ENCODE measurements at regions not wholly inside any gene's neighbourhood (a gene's known extent, or its start where the extent isn't known, plus 50 kb on each side); places are given as distances from the start of the nearest gene placed in this dataset.

- TF ChIP-seq ATF6 (CRISPR knock-in tag; IDR thresholded peaks at IDR 0.05): no peak
- no peak for TF ChIP-seq IRF9 (tag; IDR thresholded peaks at IDR 0.05)
- no peak for TF ChIP-seq ZNF280A (IDR thresholded peaks at IDR 0.05; ENCODE audit: low read depth, partially characterized antibody)
- TF ChIP-seq ZNF431 (CRISPR knock-in tag; IDR thresholded peaks at IDR 0.05): no peak
These were observed 61.9 kb upstream of the GABRG1 start (continued) for GRCh38 chr4:46185766-46186165.

- Histone ChIP-seq H3K4me2 (ENCODE audit: insufficient read depth, low read length) (no peak overlapping the region), H3K4me1 (replicated peaks in 1 of 2; ENCODE audit: control insufficient read depth in 2 of 2, insufficient read depth in 2 of 2, low read length in 2 of 2) (no peaks in the 10 kb centered on the region), H3K9me3 (replicated peaks; ENCODE audit: control insufficient read depth, insufficient read depth, low read depth, low read length) (no peaks in the 10 kb centered on the region), H3K36me3 (ENCODE audit: control insufficient read depth, insufficient read depth, low read length) (no peaks in the 10 kb centered on the region), H3K27me3 (ENCODE audit: control insufficient read depth in 2 of 2, insufficient read depth in 2 of 2, low read length in 2 of 2) (no peaks in the 10 kb centered on the region), H3K4me3 (no peak overlapping the region), H3K9ac (ENCODE audit: insufficient read depth in 1 of 2, low read depth in 2 of 2, low read length in 2 of 2) (no peak overlapping the region), H3K79me2 (ENCODE audit: control insufficient read depth, insufficient read depth, low read length) (no peaks in the 10 kb centered on the region), H3K9me1 (ENCODE audit: control insufficient read depth, insufficient read depth, low read length) (no peaks in the 10 kb centered on the region), H3K27ac (ENCODE audit: extremely low read depth, low read depth, low read length) (no peak overlapping the region), H2AFZ (ENCODE audit: low read depth, low read length) (no peak overlapping the region), H4K20me1 (replicated peaks; ENCODE audit: control insufficient read depth, insufficient read depth, low read length) (no peaks in the 10 kb centered on the region)
- ATAC-seq (no peak), FAIRE-seq (no peak), DNase-seq (ENCODE audit: extremely low read depth in 1 of 4, low spot score in 3 of 4) (no peak)
- BruUV-seq (replicated peaks): no TSS peak
- ChIA-PET POLR2A (no interaction called here), CTCF (ENCODE audit: low intra/inter-chr PET ratio) (no interaction called here)
- peak; percentile 70 for TF ChIP-seq ZFP36 (IDR thresholded peaks at IDR 0.05; ENCODE audit: low read depth, low read length, partially characterized antibody)
- peak; percentile 26; the same call in 1 of the 2 replicates for TF ChIP-seq CEBPZ (IDR thresholded peaks at IDR 0.05; ENCODE audit: borderline replicate concordance, low read depth, low read length)
- no peak for TF ChIP-seq ARNT (IDR thresholded peaks at IDR 0.05)
- intact Hi-C loops (cut with micrococcal nuclease): no loop called here
- in situ Hi-C loops (cut with MboI): no loop called here
These were observed 55.5 kb upstream of the GABRG1 start for GRCh38 chr4:46179356-46179755.

Data from K562 (cell line).